ENCODE measurements at regions not wholly inside any gene's neighbourhood (a gene's known extent, or its start where the extent isn't known, plus 50 kb on each side); places are given as distances from the start of the nearest gene placed in this dataset.
"Not testable (repeated sequence)": the region's sequence is repeated elsewhere in the genome, so short reads cannot be mapped to it uniquely, and the experiment has no call there.

- no peak for DNase-seq
Observed at GRCh38 chrX:40895246-40895645, 159.9 kb upstream of the MED14 start.

- DNase-seq, result no peak
Observed at GRCh38 chrX:40897718-40898270, 162.5 kb upstream of the MED14 start.

- DNase-seq, result not testable (repeated sequence)
Observed at GRCh38 chrX:40904739-40905138, 169.4 kb upstream of the MED14 start.

GRCh38 chrX:40908026-40908425, 172.7 kb upstream of the MED14 start:
- no peak for DNase-seq

GRCh38 chrX:40908857-40909475, 173.6 kb upstream of the MED14 start:
- no peak for DNase-seq

- no peak for DNase-seq
Observed at GRCh38 chrX:40912166-40912565, 173.1 kb upstream of the USP9X start.

GRCh38 chrX:40912576-40912975, 172.7 kb upstream of the USP9X start:
- no peak for DNase-seq

GRCh38 chrX:40920351-40920750, 164.9 kb upstream of the USP9X start:
- no peak for DNase-seq

GRCh38 chrX:40922307-40922706, 162.9 kb upstream of the USP9X start:
- DNase-seq, result no peak

GRCh38 chrX:40926739-40927427, 158.4 kb upstream of the USP9X start:
- not testable (repeated sequence) for DNase-seq

GRCh38 chrX:40928076-40928475, 157.2 kb upstream of the USP9X start:
- DNase-seq, result no peak

GRCh38 chrX:40931921-40932320, 153.3 kb upstream of the USP9X start:
- no peak for DNase-seq

- no peak for DNase-seq
Observed at GRCh38 chrX:40933132-40933705, 152.0 kb upstream of the USP9X start.

GRCh38 chrX:40933706-40934425, 151.4 kb upstream of the USP9X start:
- peak; percentile 21 for DNase-seq

- no peak for DNase-seq
Observed at GRCh38 chrX:40936827-40937226, 148.4 kb upstream of the USP9X start.

- DNase-seq, result no peak
Observed at GRCh38 chrX:40938423-40938822, 146.8 kb upstream of the USP9X start.

GRCh38 chrX:40943093-40943641, 142.1 kb upstream of the USP9X start:
- no peak for DNase-seq

GRCh38 chrX:40945361-40945713, 139.9 kb upstream of the USP9X start:
- no peak for DNase-seq

- no peak for DNase-seq
Observed at GRCh38 chrX:40947276-40947675, 138.0 kb upstream of the USP9X start.

- no peak for DNase-seq
Observed at GRCh38 chrX:40949071-40949470, 136.2 kb upstream of the USP9X start.

GRCh38 chrX:40950546-40950945, 134.7 kb upstream of the USP9X start:
- DNase-seq, result no peak

GRCh38 chrX:40951407-40951806, 133.8 kb upstream of the USP9X start:
- DNase-seq, result not testable (repeated sequence)

GRCh38 chrX:40952855-40953254, 132.4 kb upstream of the USP9X start:
- DNase-seq, result peak; percentile 18
